NCI-H524 (cell line): ENCODE measurements at regions not wholly inside any gene's neighbourhood (a gene's known extent, or its start where the extent isn't known, plus 50 kb on each side); places are given as distances from the start of the nearest gene placed in this dataset.
"Not testable (repeated sequence)": the region's sequence is repeated elsewhere in the genome, so short reads cannot be mapped to it uniquely, and the experiment has no call there.

Experiments used
- DNase-seq, 2 experiments: peaks; one replicate each; lab custom pipeline; 2025; lab: John Stamatoyannopoulos, UW

GRCh38 chr12:73677520-73678291, 859.9 kb upstream of the ATXN7L3B start:
- no peak for DNase-seq

GRCh38 chr12:73678335-73678734, 859.3 kb upstream of the ATXN7L3B start:
- no peak for DNase-seq

GRCh38 chr12:73699318-73699717, 838.3 kb upstream of the ATXN7L3B start:
- DNase-seq, result no peak

GRCh38 chr12:73714655-73715054, 823.0 kb upstream of the ATXN7L3B start:
- no peak for DNase-seq

- DNase-seq, result not testable (repeated sequence)
Observed at GRCh38 chr12:73716143-73716542, 821.5 kb upstream of the ATXN7L3B start.

GRCh38 chr12:73719223-73719622, 818.4 kb upstream of the ATXN7L3B start:
- no peak for DNase-seq

GRCh38 chr12:73726881-73727280, 810.8 kb upstream of the ATXN7L3B start:
- DNase-seq, result no peak

- no peak for DNase-seq
Observed at GRCh38 chr12:73731658-73732057, 806.0 kb upstream of the ATXN7L3B start.

GRCh38 chr12:73769337-73769736, 768.3 kb upstream of the ATXN7L3B start:
- DNase-seq, result no peak

- no peak for DNase-seq
Observed at GRCh38 chr12:73798523-73798922, 739.1 kb upstream of the ATXN7L3B start.

GRCh38 chr12:73815072-73815645, 722.5 kb upstream of the ATXN7L3B start:
- no peak for DNase-seq

GRCh38 chr12:73817161-73817560, 720.5 kb upstream of the ATXN7L3B start:
- DNase-seq, result no peak

- no peak for DNase-seq
Observed at GRCh38 chr12:73833746-73834145, 703.9 kb upstream of the ATXN7L3B start.

- DNase-seq, result no peak
Observed at GRCh38 chr12:73841963-73842362, 695.7 kb upstream of the ATXN7L3B start.

GRCh38 chr12:73863546-73863945, 674.1 kb upstream of the ATXN7L3B start:
- no peak for DNase-seq

- no peak for DNase-seq
Observed at GRCh38 chr12:73867147-73867546, 670.5 kb upstream of the ATXN7L3B start.

GRCh38 chr12:73877291-73877690, 660.3 kb upstream of the ATXN7L3B start:
- not testable (repeated sequence) for DNase-seq

- DNase-seq, result peak in 1 of 2 experiments; percentile 42
Observed at GRCh38 chr12:73892201-73892600, 645.4 kb upstream of the ATXN7L3B start.

GRCh38 chr12:73898645-73899044, 639.0 kb upstream of the ATXN7L3B start:
- DNase-seq, result no peak

GRCh38 chr12:73902260-73902659, 635.4 kb upstream of the ATXN7L3B start:
- no peak for DNase-seq

- no peak for DNase-seq
Observed at GRCh38 chr12:73906757-73907156, 630.9 kb upstream of the ATXN7L3B start.

GRCh38 chr12:73935817-73936216, 601.8 kb upstream of the ATXN7L3B start:
- peak; percentile 7 to 57 for DNase-seq

- DNase-seq, result no peak
Observed at GRCh38 chr12:73947326-73948026, 590.2 kb upstream of the ATXN7L3B start.
